ENCODE measurements at regions not wholly inside any gene's neighbourhood (a gene's known extent, or its start where the extent isn't known, plus 50 kb on each side); places are given as distances from the start of the nearest gene placed in this dataset.

DNA sequence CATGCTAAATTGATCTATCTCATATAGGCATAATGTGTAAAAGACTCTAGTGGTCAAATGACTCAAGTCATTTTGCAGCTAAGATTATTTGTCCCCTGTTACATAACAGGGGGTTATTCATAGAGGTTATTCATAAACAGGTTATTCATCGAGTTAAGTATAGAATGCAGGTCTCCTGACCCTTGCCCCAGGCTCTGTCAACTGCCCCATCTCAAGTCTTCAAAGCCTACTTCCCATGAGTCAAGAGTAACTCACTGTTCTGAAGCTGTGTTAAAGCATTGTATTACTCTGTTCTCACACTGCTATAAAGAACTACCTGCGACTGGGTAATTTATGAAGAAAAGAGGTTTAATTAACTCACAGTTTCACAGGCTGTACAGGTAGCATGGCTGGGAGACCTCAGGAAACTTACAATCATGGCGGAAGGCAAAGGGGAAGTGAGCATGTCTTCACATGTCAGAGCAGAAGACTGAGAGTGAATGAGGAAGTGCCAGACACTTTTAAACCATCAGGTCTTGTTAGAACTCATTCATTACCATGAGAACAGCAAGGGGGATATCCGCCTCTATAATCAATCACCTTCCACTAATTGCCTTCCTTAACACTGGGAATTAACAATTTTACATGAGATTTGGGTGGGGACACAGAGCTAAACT is 226.2 kb upstream of the BLID start:
- ATAC-seq: no peak
- POLR2A ChIA-PET: no interaction called here
- Mint-ChIP-seq H3K27me3 (no peaks in the 10 kb centered on the region), H3K36me3 (ENCODE audit: low read depth) (no peaks in the 10 kb centered on the region), H3K9me3 (no peaks in the 10 kb centered on the region), H3K4me1 (ENCODE audit: low read depth) (no peaks in the 10 kb centered on the region), H3K27ac (no peak overlapping the region), H3K4me3 (no peak overlapping the region)
- intact Hi-C loops (cut with micrococcal nuclease): no loop called here
- CTCF ChIA-PET: no interaction called here
- DNase-seq: no peak
- no peak for TF ChIP-seq CTCF (IDR thresholded peaks at IDR 0.05)

DNA sequence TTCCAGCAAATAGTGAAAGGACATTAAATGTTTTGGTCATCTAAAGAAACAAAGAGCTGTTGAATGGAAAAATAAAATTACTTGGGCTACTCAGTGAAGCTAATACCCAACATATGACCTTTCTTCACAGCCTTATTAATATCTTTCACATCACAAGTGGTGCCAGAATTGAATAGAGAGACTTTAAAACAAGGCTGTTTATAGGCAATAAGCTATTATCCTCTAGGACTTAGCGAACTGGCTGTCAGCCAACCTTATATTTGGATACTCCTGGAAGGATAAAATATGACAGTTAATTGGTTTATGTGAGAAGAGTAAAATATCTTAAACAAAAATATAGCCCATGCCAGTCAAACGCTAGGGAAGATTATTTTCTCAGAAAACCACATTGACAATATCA is 225.5 kb upstream of the BLID start:
- Mint-ChIP-seq H3K4me3 (no peak overlapping the region), H3K4me1 (ENCODE audit: low read depth) (no peaks in the 10 kb centered on the region), H3K36me3 (ENCODE audit: low read depth) (no peaks in the 10 kb centered on the region), H3K27ac (no peak overlapping the region), H3K27me3 (no peaks in the 10 kb centered on the region), H3K9me3 (no peaks in the 10 kb centered on the region)
- TF ChIP-seq CTCF (IDR thresholded peaks at IDR 0.05): no peak
- intact Hi-C loops (cut with micrococcal nuclease): no loop called here
- no peak for ATAC-seq
- DNase-seq: no peak
- POLR2A ChIA-PET: no interaction called here
- CTCF ChIA-PET: no interaction called here

DNA sequence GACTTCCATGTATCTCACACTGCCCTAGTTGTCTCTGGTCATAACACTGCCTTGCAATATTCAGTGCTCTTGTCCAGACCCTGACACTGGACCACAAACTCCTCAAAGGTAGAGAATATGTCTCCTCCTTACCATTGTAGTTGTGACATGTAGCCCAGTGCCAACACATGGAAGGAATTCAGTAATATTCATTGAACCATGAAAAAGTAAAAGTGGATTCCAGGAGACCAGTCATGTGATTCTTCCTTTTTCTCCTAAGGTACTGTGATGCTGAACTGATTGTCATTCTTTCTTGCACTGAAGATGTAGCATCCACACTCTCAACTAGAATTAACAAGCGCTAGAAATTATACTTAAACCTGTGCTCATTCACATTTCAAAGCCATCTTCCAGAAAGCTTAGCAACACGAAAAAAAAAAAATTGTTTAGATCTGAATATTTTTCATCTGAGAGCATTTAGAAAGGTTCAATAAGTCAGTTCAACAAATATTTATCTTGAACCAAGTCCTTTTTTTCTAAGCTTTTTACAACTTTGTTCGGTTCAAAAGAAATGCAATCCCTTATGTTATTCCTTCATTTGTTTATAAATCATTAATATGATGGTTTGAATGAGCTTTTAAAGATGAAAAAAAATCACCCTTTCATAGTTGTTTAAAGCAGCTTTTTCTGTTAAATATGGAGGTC is 224.7 kb upstream of the BLID start:
- no peaks in the 10 kb centered on the region for H3K9me3 Mint-ChIP-seq
- DNase-seq (no peak), ATAC-seq (no peak)
- intact Hi-C loops (cut with micrococcal nuclease): no loop called here
- CTCF ChIA-PET: no interaction called here
- no peaks in the 10 kb centered on the region for H3K36me3 Mint-ChIP-seq (ENCODE audit: low read depth)
- no peaks in the 10 kb centered on the region for H3K4me1 Mint-ChIP-seq (ENCODE audit: low read depth)
- no peaks in the 10 kb centered on the region for H3K27me3 Mint-ChIP-seq
- no peak for TF ChIP-seq CTCF (IDR thresholded peaks at IDR 0.05)
- no peak overlapping the region for H3K27ac Mint-ChIP-seq
- H3K4me3 Mint-ChIP-seq: no peak overlapping the region
- POLR2A ChIA-PET: no interaction called here

GRCh38 chr11:122339436-122340060 is 223.5 kb upstream of the BLID start:
- ATAC-seq (no peak), DNase-seq (no peak)
- no peaks in the 10 kb centered on the region for H3K4me1 Mint-ChIP-seq (ENCODE audit: low read depth)
- ChIA-PET CTCF (no interaction called here), POLR2A (no interaction called here)
- intact Hi-C loops (cut with micrococcal nuclease): no loop called here
- no peaks in the 10 kb centered on the region for H3K9me3 Mint-ChIP-seq
- H3K4me3 Mint-ChIP-seq: no peak overlapping the region
- TF ChIP-seq CTCF (IDR thresholded peaks at IDR 0.05): no peak
- H3K27me3 Mint-ChIP-seq: no peaks in the 10 kb centered on the region
- no peaks in the 10 kb centered on the region for H3K36me3 Mint-ChIP-seq (ENCODE audit: low read depth)
- no peak overlapping the region for H3K27ac Mint-ChIP-seq

GRCh38 chr11:122337704-122338103 is 221.7 kb upstream of the BLID start:
- no peak for TF ChIP-seq CTCF (IDR thresholded peaks at IDR 0.05)
- Mint-ChIP-seq H3K9me3 (no peaks in the 10 kb centered on the region), H3K4me1 (ENCODE audit: low read depth) (no peaks in the 10 kb centered on the region), H3K36me3 (ENCODE audit: low read depth) (no peaks in the 10 kb centered on the region), H3K27ac (no peak overlapping the region), H3K27me3 (peaks cover 2% of the 10 kb centered on the region), H3K4me3 (no peak overlapping the region)
- no peak for ATAC-seq
- ChIA-PET POLR2A (no interaction called here), CTCF (no interaction called here)
- DNase-seq: no peak
- intact Hi-C loops (cut with micrococcal nuclease): no loop called here

Data from activated CD8-positive, alpha-beta T cell treated with anti-CD3 and anti-CD28 coated beads for 36 hours (primary cell).